Testis (tissue), 2 donors: ENCODE measurements at regions not wholly inside any gene's neighbourhood (a gene's known extent, or its start where the extent isn't known, plus 50 kb on each side); places are given as distances from the start of the nearest gene placed in this dataset.

Experiments used
- CTCF ChIP-seq, 3 experiments: fragments of 450-650 bp in 2 of 3; fragments of 200-600 bp in 1 of 3; sonication (generic) in 1 of 3; IDR thresholded peaks; one replicate each; pipeline ENCODE4 v1.5.1; 2016 to 2019; ENCODE audit warnings: antibody characterized with exemption in 3 of 3, mild to moderate bottlenecking in 2 of 3, moderate library complexity in 1 of 3
- POLR2A ChIP-seq: fragments of 450-650 bp; IDR thresholded peaks from one replicate; pipeline ENCODE4 v1.6.1; 2017; ENCODE audit warnings: antibody characterized with exemption, mild to moderate bottlenecking, moderate library complexity

GRCh38 chr10:81541517-81541916, 333.5 kb upstream of the NRG3 start:
- no peak for TF ChIP-seq CTCF (IDR thresholded peaks at IDR 0.05)
- no peak for TF ChIP-seq POLR2A
